ENCODE measurements at regions not wholly inside any gene's neighbourhood (a gene's known extent, or its start where the extent isn't known, plus 50 kb on each side); places are given as distances from the start of the nearest gene placed in this dataset.

- Histone ChIP-seq H3K4me1 (ENCODE audit: control insufficient read depth, insufficient read depth, low read length) (peaks cover 25% of the 10 kb centered on the region), H3K9me3 (ENCODE audit: control insufficient read depth, insufficient read depth, low read length) (no peaks in the 10 kb centered on the region), H3K36me3 (ENCODE audit: control insufficient read depth, insufficient read depth, low read length) (no peaks in the 10 kb centered on the region), H3K4me3 (ENCODE audit: low read depth, low read length) (peak overlapping the region; percentile 14), H3K27ac (ENCODE audit: low read depth, low read length) (peak overlapping the region; percentile 58), H3K27me3 (ENCODE audit: control insufficient read depth, insufficient read depth, low read length) (peaks cover 4% of the 10 kb centered on the region)
- WGBS (ENCODE audit: insufficient coverage), result 35% methylated on average over 9 of the region's 11 CpGs
- no peak for DNase-seq (ENCODE audit: low read depth in 4 of 6, low spot score in 6 of 6)
These were observed 79.9 kb downstream of the SPRING1 start for GRCh38 chr12:116657921-116658495.

- no peak for DNase-seq (ENCODE audit: low read depth in 4 of 6, low spot score in 6 of 6)
- H3K4me3 ChIP-seq (ENCODE audit: low read depth, low read length), result no peak overlapping the region
- WGBS (ENCODE audit: insufficient coverage), result 83% methylated on average over 5 of the region's 5 CpGs
These were observed 81.6 kb downstream of the SPRING1 start for GRCh38 chr12:116656306-116656705.

GRCh38 chr12:116654226-116654743, 83.6 kb downstream of the SPRING1 start:
- Histone ChIP-seq H3K27ac (ENCODE audit: low read depth, low read length) (no peak overlapping the region), H3K27me3 (ENCODE audit: control insufficient read depth, insufficient read depth, low read length) (no peaks in the 10 kb centered on the region), H3K4me3 (ENCODE audit: low read depth, low read length) (no peak overlapping the region), H3K4me1 (ENCODE audit: control insufficient read depth, insufficient read depth, low read length) (peaks cover 12% of the 10 kb centered on the region), H3K36me3 (ENCODE audit: control insufficient read depth, insufficient read depth, low read length) (no peaks in the 10 kb centered on the region), H3K9me3 (ENCODE audit: control insufficient read depth, insufficient read depth, low read length) (no peaks in the 10 kb centered on the region)
- no peak for DNase-seq (ENCODE audit: low read depth in 4 of 6, low spot score in 6 of 6)
- 100% methylated on average over 1 of the region's 6 CpGs for WGBS (ENCODE audit: insufficient coverage)

More at GRCh38 chr12:116656306-116656705, 81.6 kb downstream of the SPRING1 start:
- Histone ChIP-seq H3K4me1 (ENCODE audit: control insufficient read depth, insufficient read depth, low read length) (peaks cover 12% of the 10 kb centered on the region), H3K36me3 (ENCODE audit: control insufficient read depth, insufficient read depth, low read length) (no peaks in the 10 kb centered on the region), H3K27ac (ENCODE audit: low read depth, low read length) (no peak overlapping the region), H3K9me3 (ENCODE audit: control insufficient read depth, insufficient read depth, low read length) (no peaks in the 10 kb centered on the region), H3K27me3 (ENCODE audit: control insufficient read depth, insufficient read depth, low read length) (no peaks in the 10 kb centered on the region)

GRCh38 chr12:116651089-116651488, 86.8 kb downstream of the SPRING1 start:
- no peaks in the 10 kb centered on the region for H3K4me1 ChIP-seq (ENCODE audit: control insufficient read depth, insufficient read depth, low read length)
- no peaks in the 10 kb centered on the region for H3K27me3 ChIP-seq (ENCODE audit: control insufficient read depth, insufficient read depth, low read length)
- no peaks in the 10 kb centered on the region for H3K9me3 ChIP-seq (ENCODE audit: control insufficient read depth, insufficient read depth, low read length)
- H3K4me3 ChIP-seq (ENCODE audit: low read depth, low read length), result no peak overlapping the region
- H3K36me3 ChIP-seq (ENCODE audit: control insufficient read depth, insufficient read depth, low read length), result no peaks in the 10 kb centered on the region
- DNase-seq (ENCODE audit: low read depth in 4 of 6, low spot score in 6 of 6), result no peak
- WGBS (ENCODE audit: insufficient coverage), result 100% methylated on average over 1 of the region's 5 CpGs
- no peak overlapping the region for H3K27ac ChIP-seq (ENCODE audit: low read depth, low read length)

GRCh38 chr12:116650585-116651087, 87.2 kb downstream of the SPRING1 start:
- no peaks in the 10 kb centered on the region for H3K9me3 ChIP-seq (ENCODE audit: control insufficient read depth, insufficient read depth, low read length)
- H3K27ac ChIP-seq (ENCODE audit: low read depth, low read length), result no peak overlapping the region
- H3K4me3 ChIP-seq (ENCODE audit: low read depth, low read length), result no peak overlapping the region
- no peaks in the 10 kb centered on the region for H3K4me1 ChIP-seq (ENCODE audit: control insufficient read depth, insufficient read depth, low read length)
- H3K27me3 ChIP-seq (ENCODE audit: control insufficient read depth, insufficient read depth, low read length), result no peaks in the 10 kb centered on the region
- no peak for DNase-seq (ENCODE audit: low read depth in 4 of 6, low spot score in 6 of 6)
- 79% methylated on average over 3 of the region's 6 CpGs for WGBS (ENCODE audit: insufficient coverage)
- no peaks in the 10 kb centered on the region for H3K36me3 ChIP-seq (ENCODE audit: control insufficient read depth, insufficient read depth, low read length)

GRCh38 chr12:116650062-116650461, 87.8 kb downstream of the SPRING1 start:
- Histone ChIP-seq H3K36me3 (ENCODE audit: control insufficient read depth, insufficient read depth, low read length) (no peaks in the 10 kb centered on the region), H3K4me3 (ENCODE audit: low read depth, low read length) (no peak overlapping the region), H3K27ac (ENCODE audit: low read depth, low read length) (no peak overlapping the region), H3K9me3 (ENCODE audit: control insufficient read depth, insufficient read depth, low read length) (no peaks in the 10 kb centered on the region), H3K4me1 (ENCODE audit: control insufficient read depth, insufficient read depth, low read length) (no peaks in the 10 kb centered on the region), H3K27me3 (ENCODE audit: control insufficient read depth, insufficient read depth, low read length) (no peaks in the 10 kb centered on the region)
- DNase-seq (ENCODE audit: low read depth in 4 of 6, low spot score in 6 of 6), result no peak
- 60% methylated on average over 1 of the region's 2 CpGs for WGBS (ENCODE audit: insufficient coverage)

GRCh38 chr12:116647813-116648212, 88.6 kb downstream of the MAP1LC3B2 start:
- Histone ChIP-seq H3K4me3 (ENCODE audit: low read depth, low read length) (no peak overlapping the region), H3K36me3 (ENCODE audit: control insufficient read depth, insufficient read depth, low read length) (no peaks in the 10 kb centered on the region), H3K27ac (ENCODE audit: low read depth, low read length) (no peak overlapping the region), H3K27me3 (ENCODE audit: control insufficient read depth, insufficient read depth, low read length) (no peaks in the 10 kb centered on the region), H3K4me1 (ENCODE audit: control insufficient read depth, insufficient read depth, low read length) (no peaks in the 10 kb centered on the region), H3K9me3 (ENCODE audit: control insufficient read depth, insufficient read depth, low read length) (peaks cover 3% of the 10 kb centered on the region)
- 27% methylated on average over 1 of the region's 4 CpGs for WGBS (ENCODE audit: insufficient coverage)
- DNase-seq (ENCODE audit: low read depth in 4 of 6, low spot score in 6 of 6), result no peak

- Histone ChIP-seq H3K9me3 (ENCODE audit: control insufficient read depth, insufficient read depth, low read length) (peaks cover 3% of the 10 kb centered on the region), H3K27me3 (ENCODE audit: control insufficient read depth, insufficient read depth, low read length) (no peaks in the 10 kb centered on the region), H3K4me3 (ENCODE audit: low read depth, low read length) (no peak overlapping the region), H3K4me1 (ENCODE audit: control insufficient read depth, insufficient read depth, low read length) (no peaks in the 10 kb centered on the region), H3K36me3 (ENCODE audit: control insufficient read depth, insufficient read depth, low read length) (no peaks in the 10 kb centered on the region), H3K27ac (ENCODE audit: low read depth, low read length) (no peak overlapping the region)
- no peak for DNase-seq (ENCODE audit: low read depth in 4 of 6, low spot score in 6 of 6)
These were observed 87.7 kb downstream of the MAP1LC3B2 start for GRCh38 chr12:116646901-116647300.

GRCh38 chr12:116644806-116645205, 85.6 kb downstream of the MAP1LC3B2 start:
- H3K27ac ChIP-seq (ENCODE audit: low read depth, low read length), result no peak overlapping the region
- 100% methylated on average over 2 of the region's 3 CpGs for WGBS (ENCODE audit: insufficient coverage)
- no peak overlapping the region for H3K4me3 ChIP-seq (ENCODE audit: low read depth, low read length)
- H3K36me3 ChIP-seq (ENCODE audit: control insufficient read depth, insufficient read depth, low read length), result no peaks in the 10 kb centered on the region
- H3K9me3 ChIP-seq (ENCODE audit: control insufficient read depth, insufficient read depth, low read length), result peaks cover 3% of the 10 kb centered on the region
- DNase-seq (ENCODE audit: low read depth in 4 of 6, low spot score in 6 of 6), result no peak
- no peaks in the 10 kb centered on the region for H3K27me3 ChIP-seq (ENCODE audit: control insufficient read depth, insufficient read depth, low read length)
- no peaks in the 10 kb centered on the region for H3K4me1 ChIP-seq (ENCODE audit: control insufficient read depth, insufficient read depth, low read length)

GRCh38 chr12:116642683-116643082, 83.5 kb downstream of the MAP1LC3B2 start:
- H3K9me3 ChIP-seq (ENCODE audit: control insufficient read depth, insufficient read depth, low read length), result peaks cover 3% of the 10 kb centered on the region
- 40% methylated on average over 1 of the region's 2 CpGs for WGBS (ENCODE audit: insufficient coverage)

More at GRCh38 chr12:116642683-116643082, 83.5 kb downstream of the MAP1LC3B2 start:
- no peak for DNase-seq (ENCODE audit: low read depth in 4 of 6, low spot score in 6 of 6)
- no peaks in the 10 kb centered on the region for H3K4me1 ChIP-seq (ENCODE audit: control insufficient read depth, insufficient read depth, low read length)
- no peak overlapping the region for H3K4me3 ChIP-seq (ENCODE audit: low read depth, low read length)
- H3K36me3 ChIP-seq (ENCODE audit: control insufficient read depth, insufficient read depth, low read length), result no peaks in the 10 kb centered on the region
- H3K27ac ChIP-seq (ENCODE audit: low read depth, low read length), result no peak overlapping the region
- no peaks in the 10 kb centered on the region for H3K27me3 ChIP-seq (ENCODE audit: control insufficient read depth, insufficient read depth, low read length)

Measured in spinal cord (tissue), 9 donors.